ENCODE measurements at regions not wholly inside any gene's neighbourhood (a gene's known extent, or its start where the extent isn't known, plus 50 kb on each side); places are given as distances from the start of the nearest gene placed in this dataset.
"Not testable (repeated sequence)": the region's sequence is repeated elsewhere in the genome, so short reads cannot be mapped to it uniquely, and the experiment has no call there.

GRCh38 chr16:48978501-48978900 is 303.1 kb downstream of the CBLN1 start:
- no peak for DNase-seq

- DNase-seq: no peak
Measured at GRCh38 chr16:48972236-48972635, 309.4 kb downstream of the CBLN1 start.

- peak; percentile 43 for DNase-seq
Measured at GRCh38 chr16:48971571-48972077, 310.0 kb downstream of the CBLN1 start.

- no peak for DNase-seq
Measured at GRCh38 chr16:48970216-48970615, 311.4 kb downstream of the CBLN1 start.

GRCh38 chr16:48969611-48970010 is 312.0 kb downstream of the CBLN1 start:
- no peak for DNase-seq

- no peak for DNase-seq
Measured at GRCh38 chr16:48965386-48965785, 316.3 kb downstream of the CBLN1 start.

- DNase-seq: no peak
Measured at GRCh38 chr16:48963901-48964615, 317.6 kb downstream of the CBLN1 start.

GRCh38 chr16:48963306-48963705 is 318.3 kb downstream of the CBLN1 start:
- DNase-seq: peak; percentile 80

- no peak for DNase-seq
Measured at GRCh38 chr16:48961546-48961945, 320.1 kb downstream of the CBLN1 start.

- no peak for DNase-seq
Measured at GRCh38 chr16:48960830-48961229, 320.8 kb downstream of the CBLN1 start.

- DNase-seq: no peak
Measured at GRCh38 chr16:48959747-48960146, 321.9 kb downstream of the CBLN1 start.

- peak; percentile 77 for DNase-seq
Measured at GRCh38 chr16:48959204-48959603, 322.4 kb downstream of the CBLN1 start.

GRCh38 chr16:48958681-48959080 is 323.0 kb downstream of the CBLN1 start:
- no peak for DNase-seq

- DNase-seq: no peak
Measured at GRCh38 chr16:48956620-48957019, 325.0 kb downstream of the CBLN1 start.

- DNase-seq: peak; percentile 87
Measured at GRCh38 chr16:48955837-48956236, 325.8 kb downstream of the CBLN1 start.

GRCh38 chr16:48951621-48952125 is 330.0 kb downstream of the CBLN1 start:
- DNase-seq: not testable (repeated sequence)

GRCh38 chr16:48950184-48950583 is 331.5 kb downstream of the CBLN1 start:
- DNase-seq: no peak

GRCh38 chr16:48949636-48950035 is 332.0 kb downstream of the CBLN1 start:
- DNase-seq: no peak

- DNase-seq: no peak
Measured at GRCh38 chr16:48948911-48949310, 332.7 kb downstream of the CBLN1 start.

GRCh38 chr16:48947371-48947713 is 334.3 kb downstream of the CBLN1 start:
- no peak for DNase-seq

- DNase-seq: no peak
Measured at GRCh38 chr16:48946686-48947370, 334.8 kb downstream of the CBLN1 start.

- no peak for DNase-seq
Measured at GRCh38 chr16:48942996-48943395, 333.0 kb upstream of the N4BP1 start.

- DNase-seq: no peak
Measured at GRCh38 chr16:48936811-48937210, 326.8 kb upstream of the N4BP1 start.

GRCh38 chr16:48932216-48932855 is 322.4 kb upstream of the N4BP1 start:
- no peak for DNase-seq

All from NCI-H82 (cell line).